Cardiac muscle cell (in vitro differentiated cells and primary cell): ENCODE measurements at regions not wholly inside any gene's neighbourhood (a gene's known extent, or its start where the extent isn't known, plus 50 kb on each side); places are given as distances from the start of the nearest gene placed in this dataset.

Experiments used
- DNase-seq, 2 donors: peaks; one replicate each; pipeline versions ENCODE4 v3.0.0 to v3.0.0-alpha.2; 2010 to 2017; ENCODE audit warnings: low read depth in 1 of 2, low spot score in 1 of 2
- H3K27ac ChIP-seq: fragments of 200-600 bp; sonication (generic); 2 replicates; pipeline ENCODE4 v1.5.1; 2016
- H3K27me3 ChIP-seq: fragments of 200-600 bp; sonication (generic); 2 replicates; pipeline ENCODE4 v1.6.0; 2016; ENCODE audit warnings: control low read depth
- H3K36me3 ChIP-seq: fragments of 200-600 bp; sonication (generic); 2 replicates; pipeline ENCODE4 v1.5.1; 2016; ENCODE audit warnings: control low read depth
- H3K4me1 ChIP-seq: fragments of 200-600 bp; sonication (generic); 2 replicates; pipeline ENCODE4 v1.8.1; 2017; ENCODE audit warnings: low read depth, mild to moderate bottlenecking, mixed run types
- H3K4me3 ChIP-seq: fragments of 200-600 bp; sonication (generic); 2 replicates; pipeline ENCODE4 v1.5.1; 2016; ENCODE audit warnings: mild to moderate bottlenecking
- H3K9me3 ChIP-seq: fragments of 200-600 bp; sonication (generic); 2 replicates; pipeline ENCODE4 v1.5.1; 2017; ENCODE audit warnings: low read depth, mild to moderate bottlenecking, control low read depth
- TF ChIP-seq, protein P1 (sequence below): IDR thresholded peaks from 2 replicates; pipeline ENCODE4 v1.5.1; 2012; ENCODE audit warnings: low read depth, mild to moderate bottlenecking, low read length

DNA sequence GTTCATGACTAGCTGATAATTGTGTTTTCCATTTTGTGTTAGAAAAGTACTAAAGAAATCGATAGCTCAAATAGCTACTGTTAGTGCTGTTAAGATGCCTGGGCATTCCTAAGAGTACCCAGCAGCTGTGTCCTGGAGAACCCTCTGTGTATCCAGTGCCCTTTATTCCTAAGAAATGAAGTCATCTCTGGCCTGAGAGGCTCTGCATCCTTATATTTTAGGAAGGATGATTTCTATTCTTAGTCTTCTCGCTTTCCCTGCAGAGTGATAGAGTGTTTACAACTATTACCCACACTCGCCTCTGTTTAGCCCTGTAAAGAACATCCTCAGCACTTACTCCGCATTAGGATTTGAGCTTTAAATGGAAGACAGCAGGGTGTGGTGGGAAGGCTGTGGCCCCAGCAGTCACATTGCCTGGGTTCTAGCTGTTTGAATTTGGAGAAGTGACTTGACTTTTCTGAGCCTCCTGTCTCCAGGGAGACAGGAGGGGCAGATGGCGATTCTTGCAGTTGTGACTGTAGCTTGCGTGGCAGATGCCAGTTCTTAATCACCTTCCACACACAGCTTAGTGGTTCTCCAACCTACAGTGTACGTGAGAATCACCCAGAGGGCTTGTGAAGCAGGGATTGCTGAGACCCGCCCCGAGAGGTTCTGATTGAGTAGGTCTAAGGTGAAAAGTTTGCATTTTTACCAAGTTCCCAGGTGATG is 177.2 kb upstream of the PITX1 start:
- H3K36me3 ChIP-seq = no peaks in the 10 kb centered on the region
- H3K27me3 ChIP-seq = peaks cover 98% of the 10 kb centered on the region
- no peak for DNase-seq
- no peaks in the 10 kb centered on the region for H3K9me3 ChIP-seq
- no peak overlapping the region for H3K27ac ChIP-seq
- H3K4me3 ChIP-seq = no peak overlapping the region
- TF ChIP-seq, protein P1, sequence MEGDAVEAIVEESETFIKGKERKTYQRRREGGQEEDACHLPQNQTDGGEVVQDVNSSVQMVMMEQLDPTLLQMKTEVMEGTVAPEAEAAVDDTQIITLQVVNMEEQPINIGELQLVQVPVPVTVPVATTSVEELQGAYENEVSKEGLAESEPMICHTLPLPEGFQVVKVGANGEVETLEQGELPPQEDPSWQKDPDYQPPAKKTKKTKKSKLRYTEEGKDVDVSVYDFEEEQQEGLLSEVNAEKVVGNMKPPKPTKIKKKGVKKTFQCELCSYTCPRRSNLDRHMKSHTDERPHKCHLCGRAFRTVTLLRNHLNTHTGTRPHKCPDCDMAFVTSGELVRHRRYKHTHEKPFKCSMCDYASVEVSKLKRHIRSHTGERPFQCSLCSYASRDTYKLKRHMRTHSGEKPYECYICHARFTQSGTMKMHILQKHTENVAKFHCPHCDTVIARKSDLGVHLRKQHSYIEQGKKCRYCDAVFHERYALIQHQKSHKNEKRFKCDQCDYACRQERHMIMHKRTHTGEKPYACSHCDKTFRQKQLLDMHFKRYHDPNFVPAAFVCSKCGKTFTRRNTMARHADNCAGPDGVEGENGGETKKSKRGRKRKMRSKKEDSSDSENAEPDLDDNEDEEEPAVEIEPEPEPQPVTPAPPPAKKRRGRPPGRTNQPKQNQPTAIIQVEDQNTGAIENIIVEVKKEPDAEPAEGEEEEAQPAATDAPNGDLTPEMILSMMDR = no peak
- no peaks in the 10 kb centered on the region for H3K4me1 ChIP-seq

DNA sequence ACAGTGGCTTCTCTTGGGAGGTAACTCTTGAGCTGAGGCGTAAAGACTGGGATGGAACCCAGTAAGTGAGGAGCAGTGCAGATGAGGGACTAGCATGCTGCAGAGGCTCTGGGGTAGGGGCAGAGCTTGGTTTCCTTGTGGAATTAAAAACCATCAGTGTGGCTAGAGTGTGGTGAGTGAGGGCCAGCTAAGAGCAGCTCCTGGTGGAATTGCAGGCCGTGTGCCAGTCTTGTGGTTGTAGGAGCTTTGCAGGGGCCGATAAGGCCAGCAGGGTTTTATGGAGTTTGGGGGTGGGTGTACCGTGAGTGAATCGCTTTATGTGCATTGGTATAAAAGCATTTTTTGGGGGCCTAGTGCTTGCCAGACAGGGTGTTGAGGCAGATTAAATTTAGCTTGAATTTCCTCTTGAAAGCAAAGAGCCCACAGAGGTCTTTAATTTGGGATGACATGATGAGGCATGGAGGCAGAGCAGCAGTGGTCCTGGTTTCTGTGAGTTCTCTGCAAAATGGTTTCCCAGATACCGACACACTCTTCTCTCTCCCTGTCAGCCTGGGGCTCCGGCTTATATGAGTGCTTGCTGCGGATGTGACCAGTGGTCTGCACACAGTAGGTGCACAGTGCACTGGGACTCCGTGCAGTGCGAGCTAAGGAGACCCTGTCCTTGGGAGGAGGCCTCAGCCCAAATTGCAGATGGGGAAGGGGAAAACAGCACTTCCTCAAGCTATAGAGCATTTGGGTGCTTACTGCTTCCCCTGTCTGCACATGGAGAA is 176.4 kb upstream of the PITX1 start:
- Histone ChIP-seq H3K9me3 (no peaks in the 10 kb centered on the region), H3K27ac (no peak overlapping the region), H3K36me3 (no peaks in the 10 kb centered on the region), H3K4me3 (no peak overlapping the region), H3K27me3 (peaks cover 98% of the 10 kb centered on the region), H3K4me1 (no peaks in the 10 kb centered on the region)
- TF ChIP-seq, protein P1 = no peak
- DNase-seq = peak in 1 of 2 donors; percentile 59

DNA sequence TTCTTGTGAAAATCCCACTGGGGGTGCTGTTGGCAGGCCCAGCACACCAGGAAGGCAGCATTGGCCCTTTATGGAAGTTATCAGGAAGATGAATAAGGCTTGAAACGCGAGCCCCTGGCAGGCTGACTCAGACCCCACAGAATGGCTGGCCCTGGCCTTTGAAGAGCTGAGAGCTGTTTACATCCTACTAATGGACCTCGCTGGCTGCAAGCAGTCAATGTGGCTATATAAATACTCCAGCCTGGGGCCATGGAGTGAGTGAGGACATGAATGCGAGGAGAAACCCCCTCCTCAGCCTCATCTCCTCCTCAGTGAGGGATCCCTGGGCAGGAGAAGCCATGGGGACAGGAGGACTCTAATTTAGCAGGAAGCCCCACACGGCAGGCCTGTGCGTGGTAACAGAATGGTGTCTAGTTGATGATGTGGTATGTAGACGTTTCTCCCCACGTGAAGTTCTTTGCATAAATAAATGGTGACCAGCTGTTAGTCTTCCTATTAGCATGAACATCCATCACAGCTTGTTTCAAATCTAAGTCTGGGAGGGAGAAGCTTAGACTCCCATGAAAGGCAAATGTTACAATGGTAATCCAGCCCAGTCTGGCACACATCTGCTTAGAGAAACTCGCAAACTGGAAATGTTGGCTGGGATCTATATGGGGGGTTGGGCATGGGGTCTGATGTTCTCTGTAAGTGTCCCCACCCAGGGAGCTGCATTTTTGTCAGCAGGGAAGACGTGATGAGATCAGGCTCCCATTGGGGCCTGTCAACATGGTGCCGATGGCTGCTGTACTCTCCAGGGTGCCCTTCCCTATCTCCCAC is 175.1 kb upstream of the PITX1 start:
- Histone ChIP-seq H3K4me3 (no peak overlapping the region), H3K27ac (no peak overlapping the region), H3K9me3 (no peaks in the 10 kb centered on the region), H3K27me3 (peaks cover 93% of the 10 kb centered on the region), H3K36me3 (no peaks in the 10 kb centered on the region), H3K4me1 (no peaks in the 10 kb centered on the region)
- DNase-seq = peak; percentile 37 to 95
- TF ChIP-seq, protein P1 = no peak

DNA sequence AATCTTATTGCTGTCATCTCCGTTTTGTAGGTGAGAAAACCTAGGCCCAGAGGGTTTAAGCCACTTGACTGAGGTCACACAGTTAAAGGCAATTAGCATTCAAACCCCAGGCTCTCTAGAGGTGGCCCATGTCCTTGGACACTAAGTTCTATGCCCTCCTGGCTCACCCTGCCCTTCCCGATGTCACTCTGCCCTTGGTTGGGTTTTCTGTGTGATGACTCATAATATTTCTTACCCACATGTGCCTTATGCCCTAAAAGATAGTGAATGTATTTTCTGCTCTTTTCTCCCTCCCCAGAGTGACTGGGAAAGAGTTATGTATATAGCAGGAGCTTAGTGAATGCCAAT is 174.5 kb upstream of the PITX1 start:
- Histone ChIP-seq H3K4me3 (no peak overlapping the region), H3K27ac (no peak overlapping the region), H3K36me3 (no peaks in the 10 kb centered on the region), H3K4me1 (no peaks in the 10 kb centered on the region), H3K27me3 (peaks cover 87% of the 10 kb centered on the region), H3K9me3 (no peaks in the 10 kb centered on the region)
- TF ChIP-seq, protein P1 = peak; percentile 35
- DNase-seq = no peak

DNA sequence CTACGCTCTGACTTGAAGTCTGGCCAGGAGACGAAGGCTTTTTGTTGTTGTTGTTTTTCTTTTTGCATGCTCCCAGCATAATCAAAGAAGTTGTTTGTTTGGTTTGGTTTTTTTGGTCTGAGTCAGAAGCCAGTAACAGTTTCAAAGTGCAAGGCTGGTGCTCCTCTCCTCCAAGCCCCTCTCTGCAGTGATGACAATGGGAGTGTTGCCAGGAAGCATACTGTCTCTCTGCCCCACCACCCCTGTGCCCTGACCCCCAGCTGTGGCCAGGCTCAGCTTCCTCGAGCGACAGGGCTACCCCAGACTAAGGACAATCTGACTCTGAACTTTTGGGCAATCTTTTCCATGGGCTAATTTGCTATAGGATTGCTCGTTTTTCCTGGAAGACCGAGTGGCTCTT is 173.8 kb upstream of the PITX1 start:
- no peak overlapping the region for H3K27ac ChIP-seq

More for the DNA sequence above, 173.8 kb upstream of the PITX1 start:
- TF ChIP-seq, protein P1 = no peak
- Histone ChIP-seq H3K4me1 (no peaks in the 10 kb centered on the region), H3K9me3 (no peaks in the 10 kb centered on the region), H3K27me3 (peaks cover 81% of the 10 kb centered on the region), H3K4me3 (no peak overlapping the region), H3K36me3 (no peaks in the 10 kb centered on the region)
- no peak for DNase-seq
